H1 (cell line): ENCODE measurements at regions not wholly inside any gene's neighbourhood (a gene's known extent, or its start where the extent isn't known, plus 50 kb on each side); places are given as distances from the start of the nearest gene placed in this dataset.

ENCODE experiments used
- CTCF ChIA-PET: fragments of 300-600 bp; sonication (Branson Sonifier 250); formaldehyde crosslinking; loops from one replicate; lab custom pipeline; 2021; ENCODE audit not compliant: partially characterized antibody; lab: Charles Lee
- POLR2A ChIA-PET: fragments of 300-600 bp; sonication (Branson Sonifier 250); formaldehyde crosslinking; loops from one replicate; lab custom pipeline; 2021; ENCODE audit warnings: inconsistent platforms; ENCODE audit not compliant: partially characterized antibody; lab: Charles Lee
- DNase-seq, 2 experiments: peaks; one replicate each; pipeline versions ENCODE4 v3.0.0 to v3.0.0-alpha.2; 2010 to 2022; ENCODE audit warnings: low spot score in 2 of 2, low read depth in 1 of 2, mixed read lengths in 1 of 2
- FAIRE-seq: peaks from 2 replicates; lab custom pipeline; 2011; peaks lifted over from hg19 to GRCh38; lab: Jason Lieb, UNC
- H2AFZ ChIP-seq: 2 replicates; pipeline ENCODE4 v1.8.1; 2012; ENCODE audit warnings: low read length, inconsistent platforms
- H2AK5ac ChIP-seq: 2 replicates; pipeline ENCODE4 v1.6.1; 2013; ENCODE audit warnings: low read depth, low read length
- H2BK120ac ChIP-seq: replicated peaks from 2 replicates; pipeline ENCODE3; 2013; ENCODE audit warnings: low read depth, low read length, inconsistent platforms
- H2BK12ac ChIP-seq: 2 replicates; pipeline ENCODE4 v1.6.1; 2013; ENCODE audit warnings: low read depth, low read length
- H2BK15ac ChIP-seq: 2 replicates; pipeline ENCODE4 v1.6.1; 2013; ENCODE audit warnings: low read length
- H2BK20ac ChIP-seq: 2 replicates; pipeline ENCODE4 v1.6.1; 2013; ENCODE audit warnings: low read length
- H2BK5ac ChIP-seq: 2 replicates; pipeline ENCODE4 v1.6.1; 2013; ENCODE audit warnings: low read depth, low read length
- H3K14ac ChIP-seq: 2 replicates; pipeline ENCODE4 v1.6.1; 2013; ENCODE audit warnings: inconsistent platforms; ENCODE audit not compliant: insufficient read length
- H3K18ac ChIP-seq: 2 replicates; pipeline ENCODE4 v1.6.1; 2013; ENCODE audit warnings: low read length; ENCODE audit errors: extremely low read depth
- H3K23ac ChIP-seq: 2 replicates; pipeline ENCODE4 v1.6.1; 2013; ENCODE audit warnings: inconsistent platforms; ENCODE audit not compliant: insufficient read length
- H3K23me2 ChIP-seq: 2 replicates; pipeline ENCODE4 v1.6.1; 2013; ENCODE audit warnings: low read depth, low read length
- H3K27ac ChIP-seq: 2 replicates; pipeline ENCODE4 v1.6.1; 2011; ENCODE audit warnings: low read depth, low read length, inconsistent platforms
- H3K27me3 ChIP-seq, 4 experiments: replicated peaks in 1 of 4; 1 replicate in 1 of 4; 2 replicates in 3 of 4; pipeline versions ENCODE4 v1.6.1 to v1.8.1; 2011 to 2013; ENCODE audit warnings: low read length in 3 of 4, mild to moderate bottlenecking in 3 of 4, inconsistent platforms in 2 of 4, mixed read lengths in 2 of 4, moderate library complexity in 1 of 4; ENCODE audit not compliant: control insufficient read depth in 3 of 4, insufficient read depth in 3 of 4; ENCODE audit errors: extremely low read depth in 1 of 4
- H3K36me3 ChIP-seq, 4 experiments: 2 replicates each; pipeline versions ENCODE4 v1.6.1 to v1.8.1; 2011 to 2013; ENCODE audit warnings: mild to moderate bottlenecking in 4 of 4, low read length in 3 of 4, moderate library complexity in 2 of 4, control low read depth in 1 of 4, inconsistent platforms in 1 of 4; ENCODE audit not compliant: insufficient read depth in 4 of 4, control insufficient read depth in 2 of 4
- H3K4ac ChIP-seq: replicated peaks from 2 replicates; pipeline ENCODE3; 2013; ENCODE audit warnings: low read length, low read depth, mixed read lengths, inconsistent platforms; ENCODE audit not compliant: insufficient read length
- H3K4me1 ChIP-seq, 4 experiments: replicated peaks in 1 of 4; 1 replicate in 1 of 4; 2 replicates in 3 of 4; pipeline versions ENCODE4 v1.6.1 to v1.8.1; 2011 to 2013; ENCODE audit warnings: low read length in 3 of 4, inconsistent platforms in 2 of 4, mixed read lengths in 1 of 4; ENCODE audit not compliant: insufficient read depth in 4 of 4, control insufficient read depth in 3 of 4
- H3K4me2 ChIP-seq, 2 experiments: 2 replicates each; pipeline versions ENCODE4 v1.6.1 to v1.8.1; 2011 to 2013; ENCODE audit warnings: low read depth in 2 of 2, low read length in 2 of 2, control low read depth in 1 of 2, inconsistent platforms in 1 of 2, mild to moderate bottlenecking in 1 of 2; ENCODE audit not compliant: insufficient read depth in 1 of 2
- H3K4me3 ChIP-seq, 4 experiments: fragments of 200-600, 300-600 bp in 1 of 4; sonication (generic), shearing (Covaris generic), sonication (Bioruptor Twin) in 1 of 4; 2 replicates each; pipeline versions ENCODE4 v1.5.1 to v1.8.1; 2011 to 2016; ENCODE audit warnings: low read length in 4 of 4, low read depth in 3 of 4, control low read depth in 2 of 4, inconsistent platforms in 2 of 4, mild to moderate bottlenecking in 2 of 4, mixed read lengths in 1 of 4, moderate library complexity in 1 of 4; ENCODE audit not compliant: insufficient read depth in 2 of 4; ENCODE audit errors: extremely low read depth in 1 of 4
- H3K56ac ChIP-seq: replicated peaks from 2 replicates; pipeline ENCODE3; 2013; ENCODE audit warnings: low read depth, mild to moderate bottlenecking, mixed read lengths, low read length, inconsistent platforms; ENCODE audit not compliant: insufficient read length
- H3K79me1 ChIP-seq: 2 replicates; pipeline ENCODE4 v1.6.1; 2013; ENCODE audit warnings: low read depth, low read length, control low read depth
- H3K79me2 ChIP-seq, 2 experiments: 2 replicates each; pipeline versions ENCODE4 v1.6.1 to v1.8.1; 2012 to 2013; ENCODE audit warnings: low read length in 2 of 2, mild to moderate bottlenecking in 2 of 2, inconsistent platforms in 1 of 2; ENCODE audit not compliant: insufficient read depth in 2 of 2, control insufficient read depth in 1 of 2
- H3K9ac ChIP-seq, 4 experiments: replicated peaks in 1 of 4; 1 replicate in 1 of 4; 2 replicates in 3 of 4; pipeline versions ENCODE4 v1.6.1 to v1.8.1; 2011 to 2013; ENCODE audit warnings: low read depth in 3 of 4, low read length in 3 of 4, control low read depth in 2 of 4, mild to moderate bottlenecking in 2 of 4, moderate library complexity in 2 of 4, inconsistent platforms in 1 of 4; ENCODE audit errors: extremely low read depth in 1 of 4
- H3K9me3 ChIP-seq, 2 experiments: 2 replicates each; pipeline versions ENCODE4 v1.6.1 to v1.8.1; 2012 to 2013; ENCODE audit warnings: mild to moderate bottlenecking in 2 of 2, moderate library complexity in 2 of 2, control low read depth in 1 of 2, inconsistent platforms in 1 of 2, low read depth in 1 of 2, low read length in 1 of 2, mixed read lengths in 1 of 2; ENCODE audit not compliant: insufficient read depth in 2 of 2
- H4K20me1 ChIP-seq, 2 experiments: replicated peaks in 1 of 2; 2 replicates each; pipeline versions ENCODE3 to v1.8.1; 2011 to 2013; ENCODE audit warnings: inconsistent platforms in 2 of 2, low read length in 2 of 2, mild to moderate bottlenecking in 1 of 2; ENCODE audit not compliant: insufficient read depth in 2 of 2, control insufficient read depth in 1 of 2
- H4K5ac ChIP-seq: 2 replicates; pipeline ENCODE4 v1.6.1; 2013; ENCODE audit warnings: low read length, low read depth, mixed read lengths, inconsistent platforms; ENCODE audit not compliant: insufficient read length
- H4K8ac ChIP-seq: 2 replicates; pipeline ENCODE4 v1.8.0; 2013; ENCODE audit warnings: mild to moderate bottlenecking, moderate library complexity, low read length, inconsistent platforms; ENCODE audit not compliant: insufficient read depth; ENCODE audit errors: extremely low read depth
- H4K91ac ChIP-seq: replicated peaks from 2 replicates; pipeline ENCODE3; 2013; ENCODE audit warnings: low read length, mixed read lengths, inconsistent platforms; ENCODE audit not compliant: insufficient read length
- ATF3 ChIP-seq: IDR thresholded peaks from 2 replicates; pipeline ENCODE4 v1.6.1; 2011; ENCODE audit warnings: low read depth, mild to moderate bottlenecking, low read length; ENCODE audit not compliant: insufficient read depth
- BRCA1 ChIP-seq: IDR thresholded peaks from 2 replicates; pipeline ENCODE4 v1.6.1; 2012; ENCODE audit warnings: low read depth, low read length, improper control_type of control experiment
- CEBPB ChIP-seq: IDR thresholded peaks from 2 replicates; pipeline ENCODE4 v1.6.1; 2012; ENCODE audit warnings: low read depth, low read length
- CREB1 ChIP-seq: IDR thresholded peaks from 2 replicates; pipeline ENCODE4 v1.6.1; 2012; ENCODE audit warnings: inconsistent platforms
- EGR1 ChIP-seq: IDR thresholded peaks from 2 replicates; pipeline ENCODE4 v1.6.1; 2011; ENCODE audit warnings: low read depth, low read length, borderline replicate concordance
- EP300 ChIP-seq, 2 experiments: IDR thresholded peaks; 1 replicate in 1 of 2; 2 replicates in 1 of 2; pipeline ENCODE4 v1.6.1; 2011 to 2012; ENCODE audit warnings: low read depth in 2 of 2, low read length in 2 of 2, mild to moderate bottlenecking in 2 of 2, borderline replicate concordance in 1 of 2, inconsistent platforms in 1 of 2, moderate library complexity in 1 of 2
- EZH2 ChIP-seq: fragments of 200-600 bp; sonication (generic); IDR thresholded peaks from 2 replicates; pipeline ENCODE4 v1.7.1; 2012; ENCODE audit warnings: low read depth, mild to moderate bottlenecking, moderate library complexity, low read length, inconsistent platforms; ENCODE audit not compliant: severe bottlenecking
- GTF2F1 ChIP-seq: IDR thresholded peaks from 2 replicates; pipeline ENCODE4 v1.6.1; 2012; ENCODE audit warnings: low read depth, low read length, improper control_type of control experiment, borderline replicate concordance
- HDAC6 ChIP-seq: IDR thresholded peaks from one replicate; pipeline ENCODE4 v1.7.1; 2012; ENCODE audit warnings: low read depth, mild to moderate bottlenecking, inconsistent platforms, low read length, moderate library complexity
- NRF1 ChIP-seq: IDR thresholded peaks from 2 replicates; pipeline ENCODE4 v1.6.1; 2011; ENCODE audit warnings: mild to moderate bottlenecking, low read depth, low read length, improper control_type of control experiment
- POLR2A ChIP-seq, 2 experiments: IDR thresholded peaks; 1 replicate in 1 of 2; 2 replicates in 1 of 2; pipeline ENCODE4 v1.6.1; 2011; ENCODE audit warnings: low read depth in 2 of 2, low read length in 2 of 2, mild to moderate bottlenecking in 2 of 2; ENCODE audit errors: control extremely low read depth in 1 of 2
- SP2 ChIP-seq: IDR thresholded peaks from 2 replicates; pipeline ENCODE4 v1.6.1; 2012; ENCODE audit warnings: mild to moderate bottlenecking, low read length, inconsistent platforms
- TBP ChIP-seq: IDR thresholded peaks from 2 replicates; pipeline ENCODE4 v1.6.1; 2011; ENCODE audit warnings: low read depth, low read length, improper control_type of control experiment
- WGBS, 2 experiments: shearing (Covaris generic) in 1 of 2; methylation state at CpG; one replicate each; pipeline versions ENCODE4 v1.1.6 to v1.1.7; 2013 to 2015; ENCODE audit warnings: low lambda C conversion rate in 2 of 2, mixed read lengths in 2 of 2, inconsistent platforms in 1 of 2, low coverage in 1 of 2, missing lambda C conversion rate in 1 of 2; ENCODE audit not compliant: insufficient replicate concordance in 2 of 2, insufficient coverage in 1 of 2, insufficient read length in 1 of 2; ENCODE audit errors: extremely low coverage in 1 of 2, missing lambda C conversion rate in 1 of 2; 5-methylcytosine and 5-hydroxymethylcytosine counted together

GRCh38 chr6:159483259-159483658 is 209.8 kb downstream of the SOD2 start:
- no peak for FAIRE-seq
- H3K4me1 ChIP-seq = no peaks in the 10 kb centered on the region
- no peak overlapping the region for H4K5ac ChIP-seq
- H3K56ac ChIP-seq = no peak overlapping the region
- DNase-seq = no peak
- ChIA-PET POLR2A (no interaction called here), CTCF (interaction anchor here (0.7 kb wide), 1 partner anchor 8 kb away, joined by 3 read pairs; no protein-coding TSS in a partner anchor)
- H3K4me2 ChIP-seq = no peak overlapping the region
- no peak overlapping the region for H2BK5ac ChIP-seq
- H3K36me3 ChIP-seq = no peaks in the 10 kb centered on the region
- H2AK5ac ChIP-seq = no peak overlapping the region
- no peak overlapping the region for H3K18ac ChIP-seq
- no peak overlapping the region for H4K91ac ChIP-seq
- H2BK12ac ChIP-seq = no peak overlapping the region
- H3K4ac ChIP-seq = no peak overlapping the region
- 40% methylated on average over 3 of the region's 3 CpGs; no CpG with 5 or more reads in 1 of the 2 experiments for WGBS, 2 experiments
- no peak overlapping the region for H3K23ac ChIP-seq
- no peak overlapping the region for H2BK20ac ChIP-seq
- no peak overlapping the region for H3K14ac ChIP-seq
- H3K79me1 ChIP-seq = no peaks in the 10 kb centered on the region
- H2AFZ ChIP-seq = no peak overlapping the region
- H4K20me1 ChIP-seq = no peaks in the 10 kb centered on the region
- H2BK15ac ChIP-seq = no peak overlapping the region
- no peak overlapping the region for H3K9ac ChIP-seq
- H3K27me3 ChIP-seq = no peaks in the 10 kb centered on the region
- peaks cover 46 to 55% of the 10 kb centered on the region in 2 experiments for H3K9me3 ChIP-seq
- TF ChIP-seq BRCA1 = no peak
- TF ChIP-seq SP2 = no peak
- no peak for TF ChIP-seq CREB1
- TF ChIP-seq EZH2 = no peak
- TF ChIP-seq CEBPB = no peak
- no peak for TF ChIP-seq HDAC6
- TF ChIP-seq TBP = no peak
- no peak for TF ChIP-seq EP300 (IDR thresholded peaks at IDR 0.05; ENCODE audit: borderline replicate concordance in 1 of 2, low read depth in 2 of 2, low read length in 2 of 2)
- TF ChIP-seq EGR1 = no peak
- no peak for TF ChIP-seq ATF3
- no peak for TF ChIP-seq GTF2F1
- no peak for TF ChIP-seq POLR2A (IDR thresholded peaks at IDR 0.05; ENCODE audit: control extremely low read depth in 1 of 2, low read depth in 2 of 2, low read length in 2 of 2)
- no peak for TF ChIP-seq NRF1
- no peak overlapping the region for H3K4me3 ChIP-seq
- no peak overlapping the region for H4K8ac ChIP-seq
- no peak overlapping the region for H2BK120ac ChIP-seq
- H3K79me2 ChIP-seq = no peaks in the 10 kb centered on the region
- H3K23me2 ChIP-seq = no peaks in the 10 kb centered on the region
- H3K27ac ChIP-seq = no peak overlapping the region
